Bronchial epithelial cell (primary cell): ENCODE measurements at regions not wholly inside any gene's neighbourhood (a gene's known extent, or its start where the extent isn't known, plus 50 kb on each side); places are given as distances from the start of the nearest gene placed in this dataset.
A peak's percentile ranks its signal among the peaks of the same experiment; 100 is the strongest.

Experiments used
- DNase-seq: peaks from one replicate; pipeline ENCODE4 v3.0.0-alpha.2; 2010; ENCODE audit warnings: low read depth
- FAIRE-seq: peaks from 2 replicates; lab custom pipeline; 2011; peaks lifted over from hg19 to GRCh38; lab: Jason Lieb, UNC
- H3K27me3 ChIP-seq: 2 replicates; pipeline ENCODE4 v1.5.1; 2011; ENCODE audit warnings: low read length; ENCODE audit not compliant: control insufficient read depth, insufficient read depth
- H3K36me3 ChIP-seq: 2 replicates; pipeline ENCODE4 v1.5.1; 2011; ENCODE audit warnings: low read length; ENCODE audit not compliant: control insufficient read depth, insufficient read depth
- H3K4me3 ChIP-seq: 2 replicates; pipeline ENCODE4 v1.5.1; 2011; ENCODE audit warnings: mild to moderate bottlenecking, low read depth, low read length, control low read depth
- TF ChIP-seq, protein P1 (sequence below): IDR thresholded peaks from 2 replicates; pipeline ENCODE4 v1.5.1; 2011; ENCODE audit warnings: mild to moderate bottlenecking, moderate library complexity, low read length, control low read depth, inconsistent platforms; ENCODE audit not compliant: insufficient read depth, severe bottlenecking

GRCh38 chr10:36248304-36248981, 606.3 kb upstream of the FZD8 start:
- Histone ChIP-seq H3K27me3 (no peaks in the 10 kb centered on the region), H3K36me3 (no peaks in the 10 kb centered on the region), H3K4me3 (no peak overlapping the region)
- FAIRE-seq: no peak
- TF ChIP-seq, protein P1, sequence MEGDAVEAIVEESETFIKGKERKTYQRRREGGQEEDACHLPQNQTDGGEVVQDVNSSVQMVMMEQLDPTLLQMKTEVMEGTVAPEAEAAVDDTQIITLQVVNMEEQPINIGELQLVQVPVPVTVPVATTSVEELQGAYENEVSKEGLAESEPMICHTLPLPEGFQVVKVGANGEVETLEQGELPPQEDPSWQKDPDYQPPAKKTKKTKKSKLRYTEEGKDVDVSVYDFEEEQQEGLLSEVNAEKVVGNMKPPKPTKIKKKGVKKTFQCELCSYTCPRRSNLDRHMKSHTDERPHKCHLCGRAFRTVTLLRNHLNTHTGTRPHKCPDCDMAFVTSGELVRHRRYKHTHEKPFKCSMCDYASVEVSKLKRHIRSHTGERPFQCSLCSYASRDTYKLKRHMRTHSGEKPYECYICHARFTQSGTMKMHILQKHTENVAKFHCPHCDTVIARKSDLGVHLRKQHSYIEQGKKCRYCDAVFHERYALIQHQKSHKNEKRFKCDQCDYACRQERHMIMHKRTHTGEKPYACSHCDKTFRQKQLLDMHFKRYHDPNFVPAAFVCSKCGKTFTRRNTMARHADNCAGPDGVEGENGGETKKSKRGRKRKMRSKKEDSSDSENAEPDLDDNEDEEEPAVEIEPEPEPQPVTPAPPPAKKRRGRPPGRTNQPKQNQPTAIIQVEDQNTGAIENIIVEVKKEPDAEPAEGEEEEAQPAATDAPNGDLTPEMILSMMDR: no peak
- no peak for DNase-seq

DNA sequence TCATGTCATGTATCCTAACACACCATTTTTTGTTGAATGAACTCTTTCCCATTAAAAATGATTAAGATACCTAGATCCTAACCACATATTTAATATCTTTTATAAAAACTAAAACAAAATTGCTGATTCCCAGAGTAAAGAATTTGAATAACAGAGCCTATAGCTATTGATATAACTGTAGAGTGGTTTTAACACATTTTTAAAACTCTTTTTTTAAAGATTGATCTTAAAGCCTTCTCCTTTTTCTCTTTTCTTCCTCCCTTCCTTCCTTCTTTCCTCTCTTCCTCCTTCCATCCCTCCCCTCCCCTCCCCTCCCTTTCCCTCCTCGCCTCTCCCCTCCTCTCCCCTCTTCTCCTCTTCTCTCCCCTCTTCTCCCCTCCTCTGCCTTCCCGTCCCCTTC, 605.4 kb upstream of the FZD8 start:
- no peak overlapping the region for H3K4me3 ChIP-seq
- no peaks in the 10 kb centered on the region for H3K27me3 ChIP-seq
- TF ChIP-seq, protein P1: no peak
- H3K36me3 ChIP-seq: no peaks in the 10 kb centered on the region
- FAIRE-seq (no peak), DNase-seq (no peak)

DNA sequence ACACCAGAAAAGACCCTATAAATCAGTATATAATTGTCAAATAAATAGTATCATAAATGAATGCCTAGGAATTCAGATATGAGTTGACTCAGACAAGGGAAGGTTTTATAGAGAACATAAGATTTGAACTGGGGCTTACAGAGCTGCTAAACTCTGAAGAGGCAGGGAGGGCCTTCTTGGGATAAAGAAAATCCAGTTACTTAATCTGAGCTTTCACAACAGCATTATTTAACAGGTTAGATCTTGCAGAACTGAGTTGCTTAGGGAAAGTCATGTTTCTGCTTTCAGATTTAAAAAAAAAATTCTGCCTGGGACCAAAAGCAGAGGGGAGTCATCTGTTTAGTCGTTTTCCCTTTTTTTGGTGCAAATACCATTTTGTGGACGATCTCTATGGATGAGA, 594.8 kb upstream of the FZD8 start:
- DNase-seq: peak; percentile 47
- no peaks in the 10 kb centered on the region for H3K27me3 ChIP-seq
- H3K4me3 ChIP-seq: no peak overlapping the region
- TF ChIP-seq, protein P1: no peak
- FAIRE-seq: no peak
- H3K36me3 ChIP-seq: no peaks in the 10 kb centered on the region

DNA sequence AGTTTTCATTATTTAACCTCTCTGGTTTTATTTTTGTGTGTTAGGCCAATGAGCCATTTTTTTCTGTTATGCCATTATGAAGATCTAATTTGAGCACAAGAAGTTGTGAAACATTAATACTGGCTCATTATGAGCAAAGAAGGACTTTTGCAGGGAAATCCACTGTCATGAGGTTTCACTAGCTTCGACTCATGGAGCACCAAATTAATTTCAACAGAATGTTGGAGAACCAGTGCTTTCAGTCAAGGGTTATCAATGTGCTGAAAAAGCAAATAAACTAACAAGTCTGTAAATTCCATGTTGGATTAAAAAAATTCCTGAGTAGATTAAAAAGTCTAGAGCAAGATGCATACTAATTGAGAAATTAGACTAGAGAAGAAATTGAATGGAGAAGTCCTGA, 594.2 kb upstream of the FZD8 start:
- no peak for FAIRE-seq

GRCh38 chr10:36232935-36233334, 590.8 kb upstream of the FZD8 start:
- TF ChIP-seq, protein P1: no peak
- Histone ChIP-seq H3K27me3 (no peaks in the 10 kb centered on the region), H3K4me3 (no peak overlapping the region), H3K36me3 (no peaks in the 10 kb centered on the region)
- no peak for FAIRE-seq
- DNase-seq: no peak

More for the DNA sequence above, 594.2 kb upstream of the FZD8 start:
- Histone ChIP-seq H3K4me3 (no peak overlapping the region), H3K27me3 (no peaks in the 10 kb centered on the region), H3K36me3 (no peaks in the 10 kb centered on the region)
- no peak for DNase-seq
- TF ChIP-seq, protein P1: no peak
